ENCODE measurements at regions not wholly inside any gene's neighbourhood (a gene's known extent, or its start where the extent isn't known, plus 50 kb on each side); places are given as distances from the start of the nearest gene placed in this dataset.

DNA sequence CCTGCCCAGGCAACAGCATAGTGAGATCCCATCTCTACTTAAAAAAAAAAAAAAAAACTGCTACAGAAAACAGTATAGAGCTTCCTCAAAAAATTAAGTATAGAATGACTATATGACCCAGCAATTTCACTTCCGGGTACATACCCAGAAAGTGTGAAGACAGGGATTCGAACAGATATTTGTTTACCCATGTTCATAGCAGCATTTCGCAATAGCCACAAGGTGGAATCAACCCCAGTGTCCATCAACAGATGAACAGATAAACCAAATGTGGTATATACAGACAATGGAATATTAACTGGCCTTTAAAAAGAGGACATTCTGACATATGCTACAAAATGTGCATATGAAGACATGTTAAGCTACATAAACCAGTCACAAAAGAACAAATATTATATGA, 95.5 kb downstream of the CHD9NB start:
- TF ChIP-seq NANOG (IDR thresholded peaks at IDR 0.05; ENCODE audit: borderline replicate concordance) = no peak
- TF ChIP-seq, protein P1, sequence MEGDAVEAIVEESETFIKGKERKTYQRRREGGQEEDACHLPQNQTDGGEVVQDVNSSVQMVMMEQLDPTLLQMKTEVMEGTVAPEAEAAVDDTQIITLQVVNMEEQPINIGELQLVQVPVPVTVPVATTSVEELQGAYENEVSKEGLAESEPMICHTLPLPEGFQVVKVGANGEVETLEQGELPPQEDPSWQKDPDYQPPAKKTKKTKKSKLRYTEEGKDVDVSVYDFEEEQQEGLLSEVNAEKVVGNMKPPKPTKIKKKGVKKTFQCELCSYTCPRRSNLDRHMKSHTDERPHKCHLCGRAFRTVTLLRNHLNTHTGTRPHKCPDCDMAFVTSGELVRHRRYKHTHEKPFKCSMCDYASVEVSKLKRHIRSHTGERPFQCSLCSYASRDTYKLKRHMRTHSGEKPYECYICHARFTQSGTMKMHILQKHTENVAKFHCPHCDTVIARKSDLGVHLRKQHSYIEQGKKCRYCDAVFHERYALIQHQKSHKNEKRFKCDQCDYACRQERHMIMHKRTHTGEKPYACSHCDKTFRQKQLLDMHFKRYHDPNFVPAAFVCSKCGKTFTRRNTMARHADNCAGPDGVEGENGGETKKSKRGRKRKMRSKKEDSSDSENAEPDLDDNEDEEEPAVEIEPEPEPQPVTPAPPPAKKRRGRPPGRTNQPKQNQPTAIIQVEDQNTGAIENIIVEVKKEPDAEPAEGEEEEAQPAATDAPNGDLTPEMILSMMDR (conservative IDR thresholded peaks at IDR 0.05; ENCODE audit: low read depth in 2 of 2) = no peak
- TF ChIP-seq, protein P2, sequence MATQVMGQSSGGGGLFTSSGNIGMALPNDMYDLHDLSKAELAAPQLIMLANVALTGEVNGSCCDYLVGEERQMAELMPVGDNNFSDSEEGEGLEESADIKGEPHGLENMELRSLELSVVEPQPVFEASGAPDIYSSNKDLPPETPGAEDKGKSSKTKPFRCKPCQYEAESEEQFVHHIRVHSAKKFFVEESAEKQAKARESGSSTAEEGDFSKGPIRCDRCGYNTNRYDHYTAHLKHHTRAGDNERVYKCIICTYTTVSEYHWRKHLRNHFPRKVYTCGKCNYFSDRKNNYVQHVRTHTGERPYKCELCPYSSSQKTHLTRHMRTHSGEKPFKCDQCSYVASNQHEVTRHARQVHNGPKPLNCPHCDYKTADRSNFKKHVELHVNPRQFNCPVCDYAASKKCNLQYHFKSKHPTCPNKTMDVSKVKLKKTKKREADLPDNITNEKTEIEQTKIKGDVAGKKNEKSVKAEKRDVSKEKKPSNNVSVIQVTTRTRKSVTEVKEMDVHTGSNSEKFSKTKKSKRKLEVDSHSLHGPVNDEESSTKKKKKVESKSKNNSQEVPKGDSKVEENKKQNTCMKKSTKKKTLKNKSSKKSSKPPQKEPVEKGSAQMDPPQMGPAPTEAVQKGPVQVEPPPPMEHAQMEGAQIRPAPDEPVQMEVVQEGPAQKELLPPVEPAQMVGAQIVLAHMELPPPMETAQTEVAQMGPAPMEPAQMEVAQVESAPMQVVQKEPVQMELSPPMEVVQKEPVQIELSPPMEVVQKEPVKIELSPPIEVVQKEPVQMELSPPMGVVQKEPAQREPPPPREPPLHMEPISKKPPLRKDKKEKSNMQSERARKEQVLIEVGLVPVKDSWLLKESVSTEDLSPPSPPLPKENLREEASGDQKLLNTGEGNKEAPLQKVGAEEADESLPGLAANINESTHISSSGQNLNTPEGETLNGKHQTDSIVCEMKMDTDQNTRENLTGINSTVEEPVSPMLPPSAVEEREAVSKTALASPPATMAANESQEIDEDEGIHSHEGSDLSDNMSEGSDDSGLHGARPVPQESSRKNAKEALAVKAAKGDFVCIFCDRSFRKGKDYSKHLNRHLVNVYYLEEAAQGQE (IDR thresholded peaks at IDR 0.05; ENCODE audit: unreplicated experiment) = no peak
- TF ChIP-seq EZH2phosphoT487 (IDR thresholded peaks at IDR 0.05; ENCODE audit: unreplicated experiment) = no peak
- TF ChIP-seq EZH2 (IDR thresholded peaks at IDR 0.05; ENCODE audit: low read depth, unreplicated experiment) = no peak
- no peak for TF ChIP-seq POLR2AphosphoS5 (IDR thresholded peaks at IDR 0.05; ENCODE audit: low read depth)
- TF ChIP-seq CREB1 (CRISPR knock-in tag; IDR thresholded peaks at IDR 0.05; ENCODE audit: low read depth) = no peak
- TF ChIP-seq, protein P3, sequence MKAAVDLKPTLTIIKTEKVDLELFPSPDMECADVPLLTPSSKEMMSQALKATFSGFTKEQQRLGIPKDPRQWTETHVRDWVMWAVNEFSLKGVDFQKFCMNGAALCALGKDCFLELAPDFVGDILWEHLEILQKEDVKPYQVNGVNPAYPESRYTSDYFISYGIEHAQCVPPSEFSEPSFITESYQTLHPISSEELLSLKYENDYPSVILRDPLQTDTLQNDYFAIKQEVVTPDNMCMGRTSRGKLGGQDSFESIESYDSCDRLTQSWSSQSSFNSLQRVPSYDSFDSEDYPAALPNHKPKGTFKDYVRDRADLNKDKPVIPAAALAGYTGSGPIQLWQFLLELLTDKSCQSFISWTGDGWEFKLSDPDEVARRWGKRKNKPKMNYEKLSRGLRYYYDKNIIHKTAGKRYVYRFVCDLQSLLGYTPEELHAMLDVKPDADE (IDR thresholded peaks at IDR 0.05) = no peak
- no peak for TF ChIP-seq JUNB (IDR thresholded peaks at IDR 0.05; ENCODE audit: unreplicated experiment)
- no peak for TF ChIP-seq ZNF114 (CRISPR knock-in tag; IDR thresholded peaks at IDR 0.05)
- TF ChIP-seq, protein P4, sequence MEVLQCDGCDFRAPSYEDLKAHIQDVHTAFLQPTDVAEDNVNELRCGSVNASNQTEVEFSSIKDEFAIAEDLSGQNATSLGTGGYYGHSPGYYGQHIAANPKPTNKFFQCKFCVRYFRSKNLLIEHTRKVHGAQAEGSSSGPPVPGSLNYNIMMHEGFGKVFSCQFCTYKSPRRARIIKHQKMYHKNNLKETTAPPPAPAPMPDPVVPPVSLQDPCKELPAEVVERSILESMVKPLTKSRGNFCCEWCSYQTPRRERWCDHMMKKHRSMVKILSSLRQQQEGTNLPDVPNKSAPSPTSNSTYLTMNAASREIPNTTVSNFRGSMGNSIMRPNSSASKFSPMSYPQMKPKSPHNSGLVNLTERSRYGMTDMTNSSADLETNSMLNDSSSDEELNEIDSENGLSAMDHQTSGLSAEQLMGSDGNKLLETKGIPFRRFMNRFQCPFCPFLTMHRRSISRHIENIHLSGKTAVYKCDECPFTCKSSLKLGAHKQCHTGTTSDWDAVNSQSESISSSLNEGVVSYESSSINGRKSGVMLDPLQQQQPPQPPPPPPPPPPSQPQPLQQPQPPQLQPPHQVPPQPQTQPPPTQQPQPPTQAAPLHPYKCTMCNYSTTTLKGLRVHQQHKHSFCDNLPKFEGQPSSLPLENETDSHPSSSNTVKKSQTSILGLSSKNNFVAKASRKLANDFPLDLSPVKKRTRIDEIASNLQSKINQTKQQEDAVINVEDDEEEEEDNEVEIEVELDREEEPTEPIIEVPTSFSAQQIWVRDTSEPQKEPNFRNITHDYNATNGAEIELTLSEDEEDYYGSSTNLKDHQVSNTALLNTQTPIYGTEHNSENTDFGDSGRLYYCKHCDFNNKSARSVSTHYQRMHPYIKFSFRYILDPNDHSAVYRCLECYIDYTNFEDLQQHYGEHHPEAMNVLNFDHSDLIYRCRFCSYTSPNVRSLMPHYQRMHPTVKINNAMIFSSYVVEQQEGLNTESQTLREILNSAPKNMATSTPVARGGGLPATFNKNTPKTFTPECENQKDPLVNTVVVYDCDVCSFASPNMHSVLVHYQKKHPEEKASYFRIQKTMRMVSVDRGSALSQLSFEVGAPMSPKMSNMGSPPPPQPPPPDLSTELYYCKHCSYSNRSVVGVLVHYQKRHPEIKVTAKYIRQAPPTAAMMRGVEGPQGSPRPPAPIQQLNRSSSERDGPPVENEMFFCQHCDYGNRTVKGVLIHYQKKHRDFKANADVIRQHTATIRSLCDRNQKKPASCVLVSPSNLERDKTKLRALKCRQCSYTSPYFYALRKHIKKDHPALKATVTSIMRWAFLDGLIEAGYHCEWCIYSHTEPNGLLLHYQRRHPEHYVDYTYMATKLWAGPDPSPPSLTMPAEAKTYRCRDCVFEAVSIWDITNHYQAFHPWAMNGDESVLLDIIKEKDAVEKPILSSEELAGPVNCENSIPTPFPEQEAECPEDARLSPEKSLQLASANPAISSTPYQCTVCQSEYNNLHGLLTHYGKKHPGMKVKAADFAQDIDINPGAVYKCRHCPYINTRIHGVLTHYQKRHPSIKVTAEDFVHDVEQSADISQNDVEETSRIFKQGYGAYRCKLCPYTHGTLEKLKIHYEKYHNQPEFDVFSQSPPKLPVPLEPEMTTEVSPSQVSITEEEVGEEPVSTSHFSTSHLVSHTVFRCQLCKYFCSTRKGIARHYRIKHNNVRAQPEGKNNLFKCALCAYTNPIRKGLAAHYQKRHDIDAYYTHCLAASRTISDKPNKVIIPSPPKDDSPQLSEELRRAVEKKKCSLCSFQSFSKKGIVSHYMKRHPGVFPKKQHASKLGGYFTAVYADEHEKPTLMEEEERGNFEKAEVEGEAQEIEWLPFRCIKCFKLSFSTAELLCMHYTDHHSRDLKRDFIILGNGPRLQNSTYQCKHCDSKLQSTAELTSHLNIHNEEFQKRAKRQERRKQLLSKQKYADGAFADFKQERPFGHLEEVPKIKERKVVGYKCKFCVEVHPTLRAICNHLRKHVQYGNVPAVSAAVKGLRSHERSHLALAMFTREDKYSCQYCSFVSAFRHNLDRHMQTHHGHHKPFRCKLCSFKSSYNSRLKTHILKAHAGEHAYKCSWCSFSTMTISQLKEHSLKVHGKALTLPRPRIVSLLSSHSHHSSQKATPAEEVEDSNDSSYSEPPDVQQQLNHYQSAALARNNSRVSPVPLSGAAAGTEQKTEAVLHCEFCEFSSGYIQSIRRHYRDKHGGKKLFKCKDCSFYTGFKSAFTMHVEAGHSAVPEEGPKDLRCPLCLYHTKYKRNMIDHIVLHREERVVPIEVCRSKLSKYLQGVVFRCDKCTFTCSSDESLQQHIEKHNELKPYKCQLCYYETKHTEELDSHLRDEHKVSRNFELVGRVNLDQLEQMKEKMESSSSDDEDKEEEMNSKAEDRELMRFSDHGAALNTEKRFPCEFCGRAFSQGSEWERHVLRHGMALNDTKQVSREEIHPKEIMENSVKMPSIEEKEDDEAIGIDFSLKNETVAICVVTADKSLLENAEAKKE (CRISPR knock-in tag; IDR thresholded peaks at IDR 0.05) = no peak

Data from GM23338 (cell line).